ENCODE measurements at regions not wholly inside any gene's neighbourhood (a gene's known extent, or its start where the extent isn't known, plus 50 kb on each side); places are given as distances from the start of the nearest gene placed in this dataset.
"Not testable (repeated sequence)": the region's sequence is repeated elsewhere in the genome, so short reads cannot be mapped to it uniquely, and the experiment has no call there.

DNA sequence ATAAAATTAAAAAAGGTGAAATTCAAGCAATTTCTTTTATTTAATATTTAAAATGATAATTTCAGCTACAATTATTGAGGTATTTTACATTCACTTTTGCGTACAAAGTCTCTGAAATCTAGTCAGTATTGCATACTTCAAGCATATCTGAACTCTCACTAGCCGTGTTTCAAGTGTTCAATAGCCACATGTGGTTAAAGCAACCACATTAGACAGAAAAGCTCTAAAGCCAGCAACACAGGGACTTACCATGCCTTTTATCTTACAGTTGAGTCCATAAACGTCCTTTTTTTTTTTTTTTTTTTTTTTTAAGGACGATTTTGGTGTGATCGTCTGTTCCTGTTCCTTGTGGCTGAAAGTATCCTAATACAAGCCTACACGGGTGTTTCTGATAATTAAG, 257.0 kb upstream of the RGMA start:
- Mint-ChIP-seq H3K27ac (no peak overlapping the region), H3K9me3 (peaks cover 16% of the 10 kb centered on the region), H3K36me3 (ENCODE audit: low read depth) (peaks cover 5% of the 10 kb centered on the region), H3K4me3 (no peak overlapping the region), H3K27me3 (ENCODE audit: insufficient read depth) (peaks cover 3% of the 10 kb centered on the region), H3K4me1 (peaks cover 3% of the 10 kb centered on the region)
- Histone ChIP-seq H3K27me3 (ENCODE audit: control insufficient read depth, insufficient read depth, low read length, poor library complexity, severe bottlenecking) (no peaks in the 10 kb centered on the region), H3K4me3 (ENCODE audit: low read length) (no peak overlapping the region), H3K4me1 (ENCODE audit: control insufficient read depth, insufficient read depth, low read length) (no peaks in the 10 kb centered on the region), H3K9ac (ENCODE audit: extremely low read depth, low read length, poor library complexity, severe bottlenecking) (no peak overlapping the region), H3K27ac (ENCODE audit: low read depth, low read length) (no peak overlapping the region), H3K9me3 (ENCODE audit: control insufficient read depth, low read length) (peaks cover 13% of the 10 kb centered on the region), H3K36me3 (ENCODE audit: control insufficient read depth, insufficient read depth, low read length) (no peaks in the 10 kb centered on the region)
- TF ChIP-seq, protein P1, sequence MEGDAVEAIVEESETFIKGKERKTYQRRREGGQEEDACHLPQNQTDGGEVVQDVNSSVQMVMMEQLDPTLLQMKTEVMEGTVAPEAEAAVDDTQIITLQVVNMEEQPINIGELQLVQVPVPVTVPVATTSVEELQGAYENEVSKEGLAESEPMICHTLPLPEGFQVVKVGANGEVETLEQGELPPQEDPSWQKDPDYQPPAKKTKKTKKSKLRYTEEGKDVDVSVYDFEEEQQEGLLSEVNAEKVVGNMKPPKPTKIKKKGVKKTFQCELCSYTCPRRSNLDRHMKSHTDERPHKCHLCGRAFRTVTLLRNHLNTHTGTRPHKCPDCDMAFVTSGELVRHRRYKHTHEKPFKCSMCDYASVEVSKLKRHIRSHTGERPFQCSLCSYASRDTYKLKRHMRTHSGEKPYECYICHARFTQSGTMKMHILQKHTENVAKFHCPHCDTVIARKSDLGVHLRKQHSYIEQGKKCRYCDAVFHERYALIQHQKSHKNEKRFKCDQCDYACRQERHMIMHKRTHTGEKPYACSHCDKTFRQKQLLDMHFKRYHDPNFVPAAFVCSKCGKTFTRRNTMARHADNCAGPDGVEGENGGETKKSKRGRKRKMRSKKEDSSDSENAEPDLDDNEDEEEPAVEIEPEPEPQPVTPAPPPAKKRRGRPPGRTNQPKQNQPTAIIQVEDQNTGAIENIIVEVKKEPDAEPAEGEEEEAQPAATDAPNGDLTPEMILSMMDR (conservative IDR thresholded peaks at IDR 0.05) = no peak
- 92 to 94% methylated on average over 4 to 6 of the region's 6 CpGs for WGBS, 2 experiments (ENCODE audit: insufficient coverage in 1 of 2, insufficient read length in 1 of 2)
- DNase-seq = no peak

DNA sequence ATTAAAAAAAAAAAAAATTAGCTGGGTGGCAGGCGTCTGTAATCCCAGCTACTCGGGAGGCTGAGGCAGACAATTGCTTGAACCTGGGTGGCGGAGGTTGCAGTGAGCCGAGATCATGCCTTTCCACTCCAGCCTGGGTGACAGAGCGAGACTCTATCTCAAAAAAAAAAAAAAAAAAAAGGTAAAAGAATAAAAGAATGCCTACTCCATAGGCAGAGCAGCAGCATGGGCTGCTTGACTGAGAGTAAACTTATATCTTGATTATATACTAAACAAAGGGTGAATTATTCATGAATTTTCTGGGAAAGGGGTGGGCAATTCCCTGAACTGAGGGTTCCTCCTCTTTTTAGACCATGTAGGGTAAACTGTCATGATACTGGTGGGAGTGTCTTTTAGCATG, 254.4 kb upstream of the RGMA start:
- H3K4me3 Mint-ChIP-seq = not testable (repeated sequence)

DNA sequence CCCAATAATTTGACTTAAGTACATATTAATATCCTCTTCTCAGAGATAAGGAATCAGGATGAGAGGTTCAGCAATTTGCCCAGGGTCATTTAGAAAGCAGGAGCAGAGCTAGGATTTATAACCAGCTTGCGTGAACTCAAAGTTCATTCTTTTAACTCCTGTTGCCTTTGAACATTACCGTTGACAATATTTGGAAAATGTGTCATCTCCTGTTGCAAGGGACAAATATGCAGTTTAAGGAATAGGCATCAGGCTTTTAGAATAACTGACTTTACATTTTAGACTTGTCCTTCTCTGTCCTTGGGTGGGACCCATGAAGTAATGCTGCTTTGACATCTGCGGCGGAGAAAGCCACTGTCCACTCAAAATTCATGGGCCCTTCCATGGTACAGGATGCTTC, 252.2 kb upstream of the RGMA start:
- H3K4me1 Mint-ChIP-seq = peaks cover 19% of the 10 kb centered on the region
- H3K36me3 Mint-ChIP-seq (ENCODE audit: low read depth) = peaks cover 3% of the 10 kb centered on the region
- Histone ChIP-seq H3K9ac (ENCODE audit: extremely low read depth, low read length, poor library complexity, severe bottlenecking) (no peak overlapping the region), H3K27me3 (ENCODE audit: control insufficient read depth, insufficient read depth, low read length, poor library complexity, severe bottlenecking) (no peaks in the 10 kb centered on the region), H3K4me1 (ENCODE audit: control insufficient read depth, insufficient read depth, low read length) (peaks cover 6% of the 10 kb centered on the region), H3K9me3 (ENCODE audit: control insufficient read depth, low read length) (no peaks in the 10 kb centered on the region), H3K27ac (ENCODE audit: low read depth, low read length) (no peak overlapping the region), H3K36me3 (ENCODE audit: control insufficient read depth, insufficient read depth, low read length) (no peaks in the 10 kb centered on the region), H3K4me3 (ENCODE audit: low read length) (no peak overlapping the region)
- H3K27ac Mint-ChIP-seq = no peak overlapping the region
- H3K27me3 Mint-ChIP-seq (ENCODE audit: insufficient read depth) = peaks cover 5% of the 10 kb centered on the region
- H3K4me3 Mint-ChIP-seq = no peak overlapping the region
- TF ChIP-seq, protein P1 (conservative IDR thresholded peaks at IDR 0.05) = no peak
- DNase-seq = no peak
- WGBS, 2 experiments (ENCODE audit: insufficient coverage in 1 of 2, insufficient read length in 1 of 2) = 96 to 98% methylated on average over 4 of the region's 4 CpGs
- no peaks in the 10 kb centered on the region for H3K9me3 Mint-ChIP-seq

More for the DNA sequence above, 254.4 kb upstream of the RGMA start:
- H3K9me3 ChIP-seq (ENCODE audit: control insufficient read depth, low read length); H3K27ac Mint-ChIP-seq; H3K36me3 ChIP-seq (ENCODE audit: control insufficient read depth, insufficient read depth, low read length); H3K9me3 Mint-ChIP-seq; DNase-seq; H3K4me1 ChIP-seq (ENCODE audit: control insufficient read depth, insufficient read depth, low read length); H3K4me3 ChIP-seq (ENCODE audit: low read length); H3K36me3 Mint-ChIP-seq (ENCODE audit: low read depth); H3K27me3 ChIP-seq (ENCODE audit: control insufficient read depth, insufficient read depth, low read length, poor library complexity, severe bottlenecking); H3K9ac ChIP-seq (ENCODE audit: extremely low read depth, low read length, poor library complexity, severe bottlenecking); H3K27me3 Mint-ChIP-seq (ENCODE audit: insufficient read depth); H3K27ac ChIP-seq (ENCODE audit: low read depth, low read length): not testable (repeated sequence)
- H3K4me1 Mint-ChIP-seq = peaks cover 14% of the 10 kb centered on the region
- 60 to 92% methylated on average over 2 to 4 of the region's 5 CpGs for WGBS, 2 experiments (ENCODE audit: insufficient coverage in 1 of 2, insufficient read length in 1 of 2)

DNA sequence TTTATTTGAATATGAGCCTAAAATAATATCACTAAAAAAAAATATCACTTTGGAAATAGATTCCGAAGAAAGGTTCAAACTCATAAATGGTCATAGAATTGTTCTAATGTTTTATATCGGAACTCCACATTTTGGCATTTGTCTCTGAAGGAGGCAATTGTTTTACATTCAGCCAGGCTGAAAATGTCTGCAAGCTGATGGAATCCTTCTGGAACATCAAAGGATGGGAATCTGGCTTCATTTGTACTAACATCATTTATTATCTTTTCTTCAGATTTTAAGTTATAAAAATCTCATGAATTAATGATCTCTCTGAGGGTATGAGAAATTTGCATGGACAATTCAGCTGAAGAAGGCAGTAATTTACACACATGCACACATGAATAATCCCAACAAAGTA, 251.4 kb upstream of the RGMA start:
- no peaks in the 10 kb centered on the region for H3K9me3 Mint-ChIP-seq
- no peak overlapping the region for H3K9ac ChIP-seq (ENCODE audit: extremely low read depth, low read length, poor library complexity, severe bottlenecking)
- H3K4me1 Mint-ChIP-seq = peaks cover 19% of the 10 kb centered on the region
- H3K27ac Mint-ChIP-seq = no peak overlapping the region
- H3K9me3 ChIP-seq (ENCODE audit: control insufficient read depth, low read length) = no peaks in the 10 kb centered on the region
- no peak for DNase-seq
- WGBS, 2 experiments (ENCODE audit: insufficient coverage in 1 of 2, insufficient read length in 1 of 2) = 95 to 100% methylated on average over 1 to 2 of the region's 2 CpGs
- peaks cover 6% of the 10 kb centered on the region for H3K27me3 Mint-ChIP-seq (ENCODE audit: insufficient read depth)
- no peak overlapping the region for H3K27ac ChIP-seq (ENCODE audit: low read depth, low read length)
- peaks cover 3% of the 10 kb centered on the region for H3K36me3 Mint-ChIP-seq (ENCODE audit: low read depth)
- peaks cover 6% of the 10 kb centered on the region for H3K4me1 ChIP-seq (ENCODE audit: control insufficient read depth, insufficient read depth, low read length)
- no peak overlapping the region for H3K4me3 Mint-ChIP-seq
- no peak overlapping the region for H3K4me3 ChIP-seq (ENCODE audit: low read length)
- no peaks in the 10 kb centered on the region for H3K27me3 ChIP-seq (ENCODE audit: control insufficient read depth, insufficient read depth, low read length, poor library complexity, severe bottlenecking)
- no peaks in the 10 kb centered on the region for H3K36me3 ChIP-seq (ENCODE audit: control insufficient read depth, insufficient read depth, low read length)
- TF ChIP-seq, protein P1 (conservative IDR thresholded peaks at IDR 0.05) = no peak

All from endodermal cell (in vitro differentiated cells).